GM12865 (cell line): ENCODE measurements at regions not wholly inside any gene's neighbourhood (a gene's known extent, or its start where the extent isn't known, plus 50 kb on each side); places are given as distances from the start of the nearest gene placed in this dataset.

Experiments
- DNase-seq: peaks from one replicate; pipeline ENCODE4 v3.0.0; 2010; ENCODE audit warnings: low read depth
- H3K4me3 ChIP-seq: 2 replicates; pipeline ENCODE4 v1.5.1; 2011; ENCODE audit warnings: mild to moderate bottlenecking, low read depth, low read length, control low read depth
- CTCF ChIP-seq: IDR thresholded peaks from 2 replicates; pipeline ENCODE4 v1.5.1; 2011; ENCODE audit warnings: low read length, control low read depth, low read depth, inconsistent platforms; ENCODE audit not compliant: insufficient read depth; ENCODE audit errors: missing control alignments

- no peak overlapping the region for H3K4me3 ChIP-seq
- DNase-seq: no peak
- no peak for TF ChIP-seq CTCF
Observed at GRCh38 chr16:55217392-55217791, 106.6 kb upstream of the IRX6 start.

- TF ChIP-seq CTCF: no peak
- DNase-seq: no peak
- no peak overlapping the region for H3K4me3 ChIP-seq
Observed at GRCh38 chr16:55221836-55222235, 102.2 kb upstream of the IRX6 start.

- TF ChIP-seq CTCF: no peak
- no peak overlapping the region for H3K4me3 ChIP-seq
- no peak for DNase-seq
Observed at GRCh38 chr16:55222486-55222885, 101.5 kb upstream of the IRX6 start.

- peak; percentile 1 for DNase-seq
- no peak overlapping the region for H3K4me3 ChIP-seq
- TF ChIP-seq CTCF: no peak
Observed at GRCh38 chr16:55225972-55226542, 97.9 kb upstream of the IRX6 start.

- H3K4me3 ChIP-seq: no peak overlapping the region
- no peak for DNase-seq
- TF ChIP-seq CTCF: no peak
Observed at GRCh38 chr16:55232822-55233221, 91.2 kb upstream of the IRX6 start.

GRCh38 chr16:55233464-55233863 lies 90.5 kb upstream of the IRX6 start:
- TF ChIP-seq CTCF: no peak
- no peak for DNase-seq
- H3K4me3 ChIP-seq: no peak overlapping the region

GRCh38 chr16:55236655-55237054 lies 87.3 kb upstream of the IRX6 start:
- TF ChIP-seq CTCF: no peak
- no peak overlapping the region for H3K4me3 ChIP-seq
- no peak for DNase-seq
